AG04449 (cell line): ENCODE measurements at regions not wholly inside any gene's neighbourhood (a gene's known extent, or its start where the extent isn't known, plus 50 kb on each side); places are given as distances from the start of the nearest gene placed in this dataset.
"Not testable (repeated sequence)": the region's sequence is repeated elsewhere in the genome, so short reads cannot be mapped to it uniquely, and the experiment has no call there.

Source experiments
- CTCF ChIA-PET: fragments of 350-600 bp; formaldehyde crosslinking; extraction: SDS; loops from one replicate; lab custom pipeline; 2021; ENCODE audit warnings: antibody characterized with exemption; lab: Yijun Ruan, JAX
- POLR2A ChIA-PET: fragments of 400-600, 350-600 bp; formaldehyde crosslinking; extraction: SDS; loops from one replicate; lab custom pipeline; 2020; ENCODE audit warnings: antibody characterized with exemption, inconsistent platforms; lab: Yijun Ruan, JAX
- DNase-seq: peaks from one replicate; pipeline ENCODE4 v3.0.0-alpha.2; 2010; ENCODE audit warnings: low read depth, low spot score
- H3K4me3 ChIP-seq: 2 replicates; pipeline ENCODE4 v1.5.1; 2011; ENCODE audit warnings: low read depth, mild to moderate bottlenecking, control low read depth, low read length
- CTCF ChIP-seq: IDR thresholded peaks from one replicate; pipeline ENCODE4 v1.5.1; 2011; ENCODE audit warnings: mild to moderate bottlenecking, moderate library complexity, low read length, control low read depth, inconsistent platforms; ENCODE audit not compliant: insufficient read depth; ENCODE audit errors: missing control alignments

DNA sequence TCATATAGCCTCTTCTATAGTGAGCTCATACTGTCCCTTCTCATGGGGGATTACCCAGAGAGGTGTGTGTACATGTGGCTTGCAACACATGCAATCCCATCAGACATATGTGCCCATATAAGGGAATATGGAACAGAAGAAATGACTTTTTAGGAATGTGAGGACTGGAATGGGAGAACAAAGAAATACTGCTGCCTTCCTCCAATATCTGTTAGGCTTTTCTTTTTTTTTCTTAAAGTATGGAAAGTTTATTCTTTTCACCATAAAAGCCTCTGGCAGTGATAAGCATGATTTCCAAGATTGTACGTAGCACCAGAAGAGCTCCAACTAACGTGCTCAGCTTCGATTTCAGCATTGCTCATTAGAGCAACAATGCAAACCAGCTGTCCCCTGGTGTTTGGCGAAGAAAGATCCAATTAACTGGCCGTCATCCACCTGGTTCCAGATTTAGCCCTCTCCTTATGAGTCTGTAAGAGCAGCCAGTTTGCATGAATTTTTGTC, 113.6 kb downstream of the ADCYAP1 start:
- TF ChIP-seq CTCF, result no peak
- CTCF ChIA-PET, result interaction anchor here (1.1 kb wide), 1 partner anchor 29 kb away, joined by 4 read pairs; no protein-coding TSS in a partner anchor
- peak; percentile 37 for DNase-seq
- POLR2A ChIA-PET, result no interaction called here
- H3K4me3 ChIP-seq, result no peak overlapping the region

- no peak for TF ChIP-seq CTCF
- no peak overlapping the region for H3K4me3 ChIP-seq
- DNase-seq, result no peak
- CTCF ChIA-PET, result no interaction called here
- POLR2A ChIA-PET, result no interaction called here
These were observed 114.5 kb downstream of the ADCYAP1 start for GRCh38 chr18:1019191-1019590.

DNA sequence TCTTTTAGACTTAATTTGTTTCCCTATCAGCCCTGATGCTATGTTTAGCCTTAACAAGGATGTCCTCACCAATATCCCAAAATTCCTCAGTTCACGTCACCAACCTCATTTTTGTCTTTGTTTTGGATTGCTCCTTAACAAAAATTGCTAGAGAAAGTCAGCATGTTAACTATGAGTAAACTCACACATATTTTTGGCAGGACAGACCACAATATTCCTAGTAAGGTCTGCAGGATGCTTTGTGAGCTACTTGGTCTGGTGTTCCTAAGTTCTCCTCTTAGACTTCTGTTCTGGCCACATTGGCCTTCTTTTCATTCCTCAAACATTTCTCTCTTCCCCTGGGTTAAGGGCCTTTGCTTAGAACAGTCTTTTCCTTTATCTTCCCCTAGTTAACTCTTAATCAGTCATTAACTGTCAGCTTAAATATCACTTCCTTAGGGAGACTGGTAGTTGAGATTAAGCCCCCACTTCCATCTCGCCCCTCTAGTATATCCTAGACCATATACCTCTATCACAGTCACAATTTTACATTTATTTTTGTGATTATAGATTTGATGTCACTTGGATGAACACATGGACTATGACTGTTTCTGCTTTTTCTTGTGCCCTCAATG, 116.2 kb downstream of the ADCYAP1 start:
- no peak overlapping the region for H3K4me3 ChIP-seq
- no peak for TF ChIP-seq CTCF
- CTCF ChIA-PET, result no interaction called here
- DNase-seq, result no peak
- POLR2A ChIA-PET, result no interaction called here

DNA sequence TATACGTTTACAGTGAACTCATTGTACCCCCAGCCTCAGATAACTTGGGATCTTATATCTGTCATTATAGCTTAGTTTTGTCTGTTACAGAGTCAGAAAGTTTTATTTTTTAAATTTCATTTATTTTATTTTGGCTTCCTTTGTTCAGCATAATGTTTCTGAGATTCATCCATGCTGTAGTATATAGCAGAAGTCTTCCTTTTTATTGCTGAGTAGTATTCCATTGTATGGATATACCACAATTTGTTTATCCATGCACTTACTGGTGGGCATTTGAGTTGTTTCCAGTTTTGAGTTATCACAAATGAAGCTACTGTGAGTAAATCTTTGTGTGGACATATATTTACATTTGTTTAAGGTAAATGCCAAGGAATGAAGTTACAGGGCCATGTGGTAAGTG, 122.3 kb downstream of the ADCYAP1 start:
- ChIA-PET POLR2A (no interaction called here), CTCF (no interaction called here)
- no peak overlapping the region for H3K4me3 ChIP-seq
- DNase-seq, result no peak
- TF ChIP-seq CTCF, result no peak

- DNase-seq, H3K4me3 ChIP-seq, POLR2A ChIA-PET, CTCF ChIA-PET: not testable (repeated sequence)
These were observed 128.4 kb downstream of the ADCYAP1 start for GRCh38 chr18:1033092-1033491.

GRCh38 chr18:1034971-1035370, 130.3 kb downstream of the ADCYAP1 start:
- no peak overlapping the region for H3K4me3 ChIP-seq
- no peak for DNase-seq
- CTCF ChIA-PET, result no interaction called here
- TF ChIP-seq CTCF, result no peak
- POLR2A ChIA-PET, result no interaction called here

DNA sequence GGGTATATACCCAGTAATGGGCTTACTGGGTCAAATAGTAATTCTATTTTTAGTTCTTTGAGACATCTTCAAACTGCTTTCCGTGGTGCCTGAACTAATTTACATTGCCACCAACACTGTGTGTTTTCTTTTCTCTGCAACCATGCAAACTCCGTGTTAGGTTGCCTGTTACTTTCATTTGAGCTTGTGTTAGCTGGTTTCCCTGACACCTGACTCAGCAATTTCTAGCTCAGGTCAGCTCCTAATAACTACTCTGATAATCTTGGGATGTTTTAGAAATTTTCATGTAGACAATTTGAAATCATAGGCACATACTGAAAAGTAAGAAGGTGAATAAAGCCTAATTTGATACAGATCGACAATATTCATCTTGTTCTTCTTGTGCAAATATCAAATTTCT, 132.3 kb downstream of the ADCYAP1 start:
- DNase-seq, result no peak
- TF ChIP-seq CTCF, result no peak
- H3K4me3 ChIP-seq, result no peak overlapping the region
- ChIA-PET POLR2A (no interaction called here), CTCF (no interaction called here)
